ENCODE measurements at regions not wholly inside any gene's neighbourhood (a gene's known extent, or its start where the extent isn't known, plus 50 kb on each side); places are given as distances from the start of the nearest gene placed in this dataset.

- no peak for TF ChIP-seq CTCF (conservative IDR thresholded peaks at IDR 0.05 in 1 of 2, IDR thresholded peaks at IDR 0.05 in 1 of 2; ENCODE audit: low read depth in 1 of 2, low read length in 2 of 2)
- TF ChIP-seq EZH2 (IDR thresholded peaks at IDR 0.05; ENCODE audit: low read length, missing control alignments) = no peak
Observed at GRCh38 chr5:61262080-61262479, 70.0 kb upstream of the ZSWIM6 start.
